ENCODE measurements at regions not wholly inside any gene's neighbourhood (a gene's known extent, or its start where the extent isn't known, plus 50 kb on each side); places are given as distances from the start of the nearest gene placed in this dataset.
"Not testable (repeated sequence)": the region's sequence is repeated elsewhere in the genome, so short reads cannot be mapped to it uniquely, and the experiment has no call there.

DNA sequence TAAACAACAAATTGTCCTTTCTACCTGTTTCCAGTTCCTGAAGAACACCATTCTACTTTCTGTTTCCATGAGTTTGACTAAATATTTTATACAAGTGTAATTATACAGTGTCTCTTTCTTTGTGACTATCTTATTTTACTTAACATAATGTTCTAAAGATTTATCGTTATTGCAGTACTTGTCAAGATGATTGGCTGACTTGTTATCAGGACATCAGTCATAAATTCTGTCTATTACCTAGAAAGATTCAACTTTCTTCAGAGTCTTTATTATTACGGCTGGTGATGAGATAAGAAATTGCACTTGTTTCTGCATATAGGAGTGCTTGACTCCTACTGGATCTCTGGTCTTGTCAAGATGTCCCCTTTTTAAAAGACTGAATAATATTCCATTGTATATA, 93.9 kb upstream of the ZNF92 start:
- DNase-seq (ENCODE audit: low spot score) (no peak), ATAC-seq (no peak)
- Mint-ChIP-seq H3K27ac (no peak overlapping the region), H3K4me3 (no peak overlapping the region), H3K9me3 (peaks cover 12% of the 10 kb centered on the region; the same call in 1 of the 2 replicates), H3K27me3 (ENCODE audit: low read depth) (no peaks in the 10 kb centered on the region), H3K4me1 (peaks cover 7% of the 10 kb centered on the region), H3K36me3 (0 out of 2 replicates have a peak, but pooled peaks cover 3% of the 10 kb centered on the region)
- TF ChIP-seq, protein P1, sequence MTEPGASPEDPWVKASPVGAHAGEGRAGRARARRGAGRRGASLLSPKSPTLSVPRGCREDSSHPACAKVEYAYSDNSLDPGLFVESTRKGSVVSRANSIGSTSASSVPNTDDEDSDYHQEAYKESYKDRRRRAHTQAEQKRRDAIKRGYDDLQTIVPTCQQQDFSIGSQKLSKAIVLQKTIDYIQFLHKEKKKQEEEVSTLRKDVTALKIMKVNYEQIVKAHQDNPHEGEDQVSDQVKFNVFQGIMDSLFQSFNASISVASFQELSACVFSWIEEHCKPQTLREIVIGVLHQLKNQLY (CRISPR knock-in tag; IDR thresholded peaks at IDR 0.05) = no peak
- TF ChIP-seq ZNF671 (CRISPR knock-in tag; IDR thresholded peaks at IDR 0.05) = no peak
- no peak for TF ChIP-seq ZNF396 (CRISPR knock-in tag; IDR thresholded peaks at IDR 0.05; ENCODE audit: borderline replicate concordance)
- TF ChIP-seq ZNF121 (CRISPR knock-in tag; IDR thresholded peaks at IDR 0.05) = no peak
- no peak for TF ChIP-seq CREM (CRISPR knock-in tag; IDR thresholded peaks at IDR 0.05)
- TF ChIP-seq NR3C1 (CRISPR knock-in tag; conservative IDR thresholded peaks at IDR 0.05; ENCODE audit: low read depth) = no peak
- no peak for TF ChIP-seq EMX1 (CRISPR knock-in tag; IDR thresholded peaks at IDR 0.05)
- TF ChIP-seq, protein P2, sequence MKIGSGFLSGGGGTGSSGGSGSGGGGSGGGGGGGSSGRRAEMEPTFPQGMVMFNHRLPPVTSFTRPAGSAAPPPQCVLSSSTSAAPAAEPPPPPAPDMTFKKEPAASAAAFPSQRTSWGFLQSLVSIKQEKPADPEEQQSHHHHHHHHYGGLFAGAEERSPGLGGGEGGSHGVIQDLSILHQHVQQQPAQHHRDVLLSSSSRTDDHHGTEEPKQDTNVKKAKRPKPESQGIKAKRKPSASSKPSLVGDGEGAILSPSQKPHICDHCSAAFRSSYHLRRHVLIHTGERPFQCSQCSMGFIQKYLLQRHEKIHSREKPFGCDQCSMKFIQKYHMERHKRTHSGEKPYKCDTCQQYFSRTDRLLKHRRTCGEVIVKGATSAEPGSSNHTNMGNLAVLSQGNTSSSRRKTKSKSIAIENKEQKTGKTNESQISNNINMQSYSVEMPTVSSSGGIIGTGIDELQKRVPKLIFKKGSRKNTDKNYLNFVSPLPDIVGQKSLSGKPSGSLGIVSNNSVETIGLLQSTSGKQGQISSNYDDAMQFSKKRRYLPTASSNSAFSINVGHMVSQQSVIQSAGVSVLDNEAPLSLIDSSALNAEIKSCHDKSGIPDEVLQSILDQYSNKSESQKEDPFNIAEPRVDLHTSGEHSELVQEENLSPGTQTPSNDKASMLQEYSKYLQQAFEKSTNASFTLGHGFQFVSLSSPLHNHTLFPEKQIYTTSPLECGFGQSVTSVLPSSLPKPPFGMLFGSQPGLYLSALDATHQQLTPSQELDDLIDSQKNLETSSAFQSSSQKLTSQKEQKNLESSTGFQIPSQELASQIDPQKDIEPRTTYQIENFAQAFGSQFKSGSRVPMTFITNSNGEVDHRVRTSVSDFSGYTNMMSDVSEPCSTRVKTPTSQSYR (CRISPR knock-in tag; IDR thresholded peaks at IDR 0.05) = no peak
- ChIA-PET CTCF (no interaction called here), POLR2A (no interaction called here)

DNA sequence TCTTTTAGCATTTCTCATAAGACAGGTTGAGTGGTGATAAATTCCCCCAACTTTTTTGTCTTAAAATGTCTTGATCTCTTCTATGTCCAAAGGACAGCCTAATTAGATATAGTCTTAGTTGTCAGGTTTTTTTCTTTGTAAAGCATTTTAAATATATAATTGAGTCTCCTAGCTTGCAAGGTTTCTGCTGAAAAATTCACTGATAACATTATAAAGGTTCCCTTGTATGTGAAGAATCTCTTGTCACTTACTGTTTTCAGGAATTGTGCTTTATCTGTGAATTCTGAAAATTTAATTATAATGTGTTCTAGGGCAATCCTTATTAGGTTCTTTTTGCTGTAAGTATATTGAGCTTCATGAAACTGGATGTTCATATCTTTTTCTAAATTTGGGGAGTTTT, 96.8 kb upstream of the ZNF92 start:
- TF ChIP-seq, protein P3, sequence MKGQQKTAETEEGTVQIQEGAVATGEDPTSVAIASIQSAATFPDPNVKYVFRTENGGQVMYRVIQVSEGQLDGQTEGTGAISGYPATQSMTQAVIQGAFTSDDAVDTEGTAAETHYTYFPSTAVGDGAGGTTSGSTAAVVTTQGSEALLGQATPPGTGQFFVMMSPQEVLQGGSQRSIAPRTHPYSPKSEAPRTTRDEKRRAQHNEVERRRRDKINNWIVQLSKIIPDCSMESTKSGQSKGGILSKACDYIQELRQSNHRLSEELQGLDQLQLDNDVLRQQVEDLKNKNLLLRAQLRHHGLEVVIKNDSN (CRISPR knock-in tag; IDR thresholded peaks at IDR 0.05) = no peak
- TF ChIP-seq CREM (CRISPR knock-in tag; IDR thresholded peaks at IDR 0.05) (no peak), ZNF396 (CRISPR knock-in tag; IDR thresholded peaks at IDR 0.05; ENCODE audit: borderline replicate concordance) (no peak), ESRRA (CRISPR knock-in tag; IDR thresholded peaks at IDR 0.05; ENCODE audit: borderline replicate concordance) (no peak), ZNF671 (CRISPR knock-in tag; IDR thresholded peaks at IDR 0.05) (no peak), GRHL2 (CRISPR knock-in tag; IDR thresholded peaks at IDR 0.05; ENCODE audit: insufficient replicate concordance, severe bottlenecking) (no peak), ZNF423 (CRISPR knock-in tag; IDR thresholded peaks at IDR 0.05) (no peak), NR1H2 (CRISPR knock-in tag; IDR thresholded peaks at IDR 0.05) (no peak)
- TF ChIP-seq, protein P2 (CRISPR knock-in tag; IDR thresholded peaks at IDR 0.05) = no peak
- TF ChIP-seq, protein P4, sequence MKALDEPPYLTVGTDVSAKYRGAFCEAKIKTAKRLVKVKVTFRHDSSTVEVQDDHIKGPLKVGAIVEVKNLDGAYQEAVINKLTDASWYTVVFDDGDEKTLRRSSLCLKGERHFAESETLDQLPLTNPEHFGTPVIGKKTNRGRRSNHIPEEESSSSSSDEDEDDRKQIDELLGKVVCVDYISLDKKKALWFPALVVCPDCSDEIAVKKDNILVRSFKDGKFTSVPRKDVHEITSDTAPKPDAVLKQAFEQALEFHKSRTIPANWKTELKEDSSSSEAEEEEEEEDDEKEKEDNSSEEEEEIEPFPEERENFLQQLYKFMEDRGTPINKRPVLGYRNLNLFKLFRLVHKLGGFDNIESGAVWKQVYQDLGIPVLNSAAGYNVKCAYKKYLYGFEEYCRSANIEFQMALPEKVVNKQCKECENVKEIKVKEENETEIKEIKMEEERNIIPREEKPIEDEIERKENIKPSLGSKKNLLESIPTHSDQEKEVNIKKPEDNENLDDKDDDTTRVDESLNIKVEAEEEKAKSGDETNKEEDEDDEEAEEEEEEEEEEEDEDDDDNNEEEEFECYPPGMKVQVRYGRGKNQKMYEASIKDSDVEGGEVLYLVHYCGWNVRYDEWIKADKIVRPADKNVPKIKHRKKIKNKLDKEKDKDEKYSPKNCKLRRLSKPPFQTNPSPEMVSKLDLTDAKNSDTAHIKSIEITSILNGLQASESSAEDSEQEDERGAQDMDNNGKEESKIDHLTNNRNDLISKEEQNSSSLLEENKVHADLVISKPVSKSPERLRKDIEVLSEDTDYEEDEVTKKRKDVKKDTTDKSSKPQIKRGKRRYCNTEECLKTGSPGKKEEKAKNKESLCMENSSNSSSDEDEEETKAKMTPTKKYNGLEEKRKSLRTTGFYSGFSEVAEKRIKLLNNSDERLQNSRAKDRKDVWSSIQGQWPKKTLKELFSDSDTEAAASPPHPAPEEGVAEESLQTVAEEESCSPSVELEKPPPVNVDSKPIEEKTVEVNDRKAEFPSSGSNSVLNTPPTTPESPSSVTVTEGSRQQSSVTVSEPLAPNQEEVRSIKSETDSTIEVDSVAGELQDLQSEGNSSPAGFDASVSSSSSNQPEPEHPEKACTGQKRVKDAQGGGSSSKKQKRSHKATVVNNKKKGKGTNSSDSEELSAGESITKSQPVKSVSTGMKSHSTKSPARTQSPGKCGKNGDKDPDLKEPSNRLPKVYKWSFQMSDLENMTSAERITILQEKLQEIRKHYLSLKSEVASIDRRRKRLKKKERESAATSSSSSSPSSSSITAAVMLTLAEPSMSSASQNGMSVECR (CRISPR knock-in tag; IDR thresholded peaks at IDR 0.05; ENCODE audit: borderline replicate concordance) = no peak
- TF ChIP-seq, protein P1 (CRISPR knock-in tag; IDR thresholded peaks at IDR 0.05) = no peak
- TF ChIP-seq, protein P5, sequence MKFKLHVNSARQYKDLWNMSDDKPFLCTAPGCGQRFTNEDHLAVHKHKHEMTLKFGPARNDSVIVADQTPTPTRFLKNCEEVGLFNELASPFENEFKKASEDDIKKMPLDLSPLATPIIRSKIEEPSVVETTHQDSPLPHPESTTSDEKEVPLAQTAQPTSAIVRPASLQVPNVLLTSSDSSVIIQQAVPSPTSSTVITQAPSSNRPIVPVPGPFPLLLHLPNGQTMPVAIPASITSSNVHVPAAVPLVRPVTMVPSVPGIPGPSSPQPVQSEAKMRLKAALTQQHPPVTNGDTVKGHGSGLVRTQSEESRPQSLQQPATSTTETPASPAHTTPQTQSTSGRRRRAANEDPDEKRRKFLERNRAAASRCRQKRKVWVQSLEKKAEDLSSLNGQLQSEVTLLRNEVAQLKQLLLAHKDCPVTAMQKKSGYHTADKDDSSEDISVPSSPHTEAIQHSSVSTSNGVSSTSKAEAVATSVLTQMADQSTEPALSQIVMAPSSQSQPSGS (CRISPR knock-in tag; IDR thresholded peaks at IDR 0.05; ENCODE audit: borderline replicate concordance, low read depth) = no peak
- TF ChIP-seq, protein P6, sequence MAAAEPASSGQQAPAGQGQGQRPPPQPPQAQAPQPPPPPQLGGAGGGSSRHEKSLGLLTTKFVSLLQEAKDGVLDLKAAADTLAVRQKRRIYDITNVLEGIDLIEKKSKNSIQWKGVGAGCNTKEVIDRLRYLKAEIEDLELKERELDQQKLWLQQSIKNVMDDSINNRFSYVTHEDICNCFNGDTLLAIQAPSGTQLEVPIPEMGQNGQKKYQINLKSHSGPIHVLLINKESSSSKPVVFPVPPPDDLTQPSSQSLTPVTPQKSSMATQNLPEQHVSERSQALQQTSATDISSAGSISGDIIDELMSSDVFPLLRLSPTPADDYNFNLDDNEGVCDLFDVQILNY (CRISPR knock-in tag; IDR thresholded peaks at IDR 0.05) = no peak
- ChIA-PET CTCF (no interaction called here), POLR2A (no interaction called here)
- ATAC-seq (no peak), DNase-seq (ENCODE audit: low spot score) (no peak)
- no peak overlapping the region for H3K27ac Mint-ChIP-seq
- no peak overlapping the region for H3K4me3 Mint-ChIP-seq
- H3K9me3 Mint-ChIP-seq = peaks cover 10% of the 10 kb centered on the region
- H3K27me3 Mint-ChIP-seq (ENCODE audit: low read depth) = no peaks in the 10 kb centered on the region
- peaks cover 7% of the 10 kb centered on the region for H3K4me1 Mint-ChIP-seq
- peaks cover under 1% of the 10 kb centered on the region; the same call in 1 of the 2 replicates for H3K36me3 Mint-ChIP-seq

DNA sequence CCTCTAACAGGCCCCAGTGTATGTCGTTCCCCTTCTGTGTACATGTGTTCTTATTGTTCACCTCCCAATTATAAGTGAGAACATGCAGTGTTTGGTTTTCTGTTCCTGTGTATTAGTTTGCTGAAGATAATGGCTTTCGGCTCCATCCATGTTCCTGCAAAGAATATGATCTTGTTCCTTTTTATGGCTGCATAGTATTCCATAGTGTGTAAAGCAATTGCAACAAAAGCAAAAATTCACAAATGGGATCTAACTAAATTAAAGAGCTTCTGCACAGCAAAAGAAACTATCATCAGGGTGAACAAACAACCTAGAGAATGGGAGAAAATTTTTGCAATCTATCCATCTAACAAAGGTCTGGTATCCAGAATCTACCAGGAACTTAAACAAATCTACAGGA, 102.2 kb upstream of the ZNF92 start:
- ATAC-seq; DNase-seq (ENCODE audit: low spot score); H3K27ac Mint-ChIP-seq; H3K9me3 Mint-ChIP-seq; H3K36me3 Mint-ChIP-seq; CTCF ChIA-PET; H3K4me3 Mint-ChIP-seq; POLR2A ChIA-PET: not testable (repeated sequence)
- Mint-ChIP-seq H3K4me1 (peaks cover 19% of the 10 kb centered on the region), H3K27me3 (ENCODE audit: low read depth) (peaks cover 21% of the 10 kb centered on the region)

Measured in WTC11 (cell line).